K562 (cell line): ENCODE measurements at regions not wholly inside any gene's neighbourhood (a gene's known extent, or its start where the extent isn't known, plus 50 kb on each side); places are given as distances from the start of the nearest gene placed in this dataset.

Experiments
- ATAC-seq: fragments of 200-7000 bp; cut with Tn5 transposase; 3 replicates; pipeline ENCODE4 v1.9.1; 2020; ENCODE audit warnings: moderate library complexity
- BruUV-seq: library from RNA; stranded (reverse); fragments of 400-500 nt; replicated peaks from 2 replicates; lab custom pipeline; 2021; lab: Mats Ljungman, UMichigan
- CTCF ChIA-PET: fragments of 300-600 bp; formaldehyde crosslinking; extraction: SDS; loops from one replicate; lab custom pipeline; 2021; ENCODE audit warnings: low intra/inter-chr PET ratio; lab: Yijun Ruan, JAX
- POLR2A ChIA-PET: fragments of 300-600, 350-650 bp; sonication (Branson Sonifier 250); formaldehyde crosslinking; extraction: SDS; loops from one replicate; lab custom pipeline; 2021; ENCODE audit warnings: antibody characterized with exemption, inconsistent platforms; lab: Yijun Ruan, JAX
- DNase-seq, 4 experiments: peaks; one replicate each; pipeline versions ENCODE4 v3.0.0 to v3.0.0-alpha.2; 2011 to 2018; ENCODE audit warnings: low spot score in 3 of 4, mixed read lengths in 3 of 4; ENCODE audit errors: extremely low read depth in 1 of 4
- FAIRE-seq: peaks from 2 replicates; lab custom pipeline; 2011; peaks lifted over from hg19 to GRCh38; lab: Jason Lieb, UNC
- H2AFZ ChIP-seq: 2 replicates; pipeline ENCODE4 v1.6.0; 2011; ENCODE audit warnings: low read depth, low read length, control low read depth, inconsistent platforms
- H3K27ac ChIP-seq: fragments of 200-600 bp; 3 replicates; pipeline ENCODE4 v1.8.0; 2011; ENCODE audit warnings: low read depth, mild to moderate bottlenecking, control low read depth, inconsistent platforms, low read length, moderate library complexity, mixed read lengths; ENCODE audit errors: extremely low read depth
- H3K27me3 ChIP-seq, 2 experiments: fragments of 300-600 bp in 1 of 2; 2 replicates in 1 of 2; 3 replicates in 1 of 2; pipeline versions ENCODE4 v1.6.0 to v1.8.0; 2011; ENCODE audit warnings: inconsistent platforms in 2 of 2, low read length in 2 of 2, mild to moderate bottlenecking in 1 of 2, mixed read lengths in 1 of 2, moderate library complexity in 1 of 2; ENCODE audit not compliant: control insufficient read depth in 2 of 2, insufficient read depth in 2 of 2
- H3K36me3 ChIP-seq: fragments of 300-600 bp; 3 replicates; pipeline ENCODE4 v1.8.0; 2011; ENCODE audit warnings: mild to moderate bottlenecking, low read length, inconsistent platforms; ENCODE audit not compliant: control insufficient read depth, insufficient read depth
- H3K4me1 ChIP-seq, 2 experiments: fragments of 200-600 bp in 1 of 2; replicated peaks in 1 of 2; 2 replicates in 1 of 2; 3 replicates in 1 of 2; pipeline versions ENCODE4 v1.5.1 to v1.8.0; 2011; ENCODE audit warnings: inconsistent platforms in 2 of 2, low read length in 2 of 2, mild to moderate bottlenecking in 1 of 2, mixed read lengths in 1 of 2, moderate library complexity in 1 of 2; ENCODE audit not compliant: control insufficient read depth in 2 of 2, insufficient read depth in 2 of 2
- H3K4me2 ChIP-seq: 2 replicates; pipeline ENCODE4 v1.6.1; 2011; ENCODE audit warnings: low read length, control low read depth, inconsistent platforms, mixed read lengths; ENCODE audit not compliant: insufficient read depth
- H3K4me3 ChIP-seq: fragments of 200-600 bp; sonication (generic), shearing (Covaris generic); 2 replicates; pipeline ENCODE4 v1.5.1; 2016; ENCODE audit warnings: control low read depth, inconsistent platforms
- H3K79me2 ChIP-seq: fragments of 200-600 bp; 3 replicates; pipeline ENCODE4 v1.8.0; 2011; ENCODE audit warnings: low read length, inconsistent platforms; ENCODE audit not compliant: control insufficient read depth, insufficient read depth
- H3K9ac ChIP-seq, 2 experiments: 2 replicates each; pipeline versions ENCODE4 v1.6.0 to v1.6.1; 2011; ENCODE audit warnings: low read depth in 2 of 2, low read length in 2 of 2, control low read depth in 1 of 2, inconsistent platforms in 1 of 2, mild to moderate bottlenecking in 1 of 2, mixed read lengths in 1 of 2; ENCODE audit not compliant: insufficient read depth in 1 of 2
- H3K9me1 ChIP-seq: one replicate; pipeline ENCODE4 v1.6.0; 2011; ENCODE audit warnings: inconsistent platforms, mild to moderate bottlenecking, low read length, moderate library complexity; ENCODE audit not compliant: control insufficient read depth, insufficient read depth
- H3K9me3 ChIP-seq: replicated peaks from 2 replicates; pipeline ENCODE4 v1.5.1; 2011; ENCODE audit warnings: low read depth, low read length, inconsistent platforms; ENCODE audit not compliant: control insufficient read depth, insufficient read depth
- H4K20me1 ChIP-seq: replicated peaks from 2 replicates; pipeline ENCODE4 v1.6.1; 2011; ENCODE audit warnings: low read length, inconsistent platforms, mixed read lengths; ENCODE audit not compliant: control insufficient read depth, insufficient read depth
- AFF4 ChIP-seq: sonication (generic); formaldehyde crosslinking; IDR thresholded peaks from 2 replicates; pipeline ENCODE4 v1.8.0; 2023; ENCODE audit warnings: mild to moderate bottlenecking, missing genetic modification reagents
- KDM5B ChIP-seq: fragments of 200-600 bp; sonication (generic); IDR thresholded peaks from 2 replicates; pipeline ENCODE4 v1.6.1; 2012; ENCODE audit warnings: low read depth, mild to moderate bottlenecking, moderate library complexity, low read length, control low read depth, inconsistent platforms; ENCODE audit not compliant: insufficient replicate concordance
- NR4A1 ChIP-seq, 2 experiments: fragments of 250-450 bp in 1 of 2; fragments of 450-650 bp in 1 of 2; sonication (Bioruptor Pico) in 1 of 2; IDR thresholded peaks; 2 replicates each; pipeline versions ENCODE4 v1.4.0 to v1.6.1; 2016 to 2020; ENCODE audit warnings: mild to moderate bottlenecking in 2 of 2, missing compliant biosample characterization in 1 of 2, missing genetic modification characterization in 1 of 2, moderate library complexity in 1 of 2
- PTRF ChIP-seq: fragments of 450-650 bp; IDR thresholded peaks from 2 replicates; pipeline ENCODE4 v1.6.1; 2016; ENCODE audit warnings: mild to moderate bottlenecking, missing genetic modification characterization, missing compliant biosample characterization
- TAF1 ChIP-seq: IDR thresholded peaks from 2 replicates; pipeline ENCODE4 v1.6.1; 2011; ENCODE audit warnings: mild to moderate bottlenecking, low read length, moderate library complexity; ENCODE audit not compliant: insufficient read depth, control insufficient read depth, severe bottlenecking; ENCODE audit errors: extremely low read depth
- TAF9B ChIP-seq: fragments of 450-650 bp; IDR thresholded peaks from 2 replicates; pipeline ENCODE4 v1.6.1; 2018; ENCODE audit warnings: mild to moderate bottlenecking; ENCODE audit not compliant: partially characterized antibody
- TCF7 ChIP-seq: sonication (generic); IDR thresholded peaks from 2 replicates; pipeline ENCODE4 v1.6.1; 2016; ENCODE audit warnings: antibody characterized with exemption, borderline replicate concordance
- ZBED1 ChIP-seq: IDR thresholded peaks from 2 replicates; pipeline ENCODE4 v1.6.1; 2014
- ZNF197 ChIP-seq: fragments of 200-800 bp; sonication (Bioruptor generic); IDR thresholded peaks from 2 replicates; pipeline ENCODE4 v1.6.1; 2016; ENCODE audit warnings: low read depth, missing genetic modification characterization, missing compliant biosample characterization
- WGBS: fragments of 100-300 bp; shearing (Covaris generic); methylation state at CpG from one replicate; pipeline ENCODE4 v1.1.6; 2016; ENCODE audit warnings: low coverage, mixed read lengths; ENCODE audit not compliant: insufficient coverage; ENCODE audit errors: missing lambda C conversion rate; 5-methylcytosine and 5-hydroxymethylcytosine counted together
- in situ Hi-C: fragments of 300-500 bp; cut with MboI; formaldehyde crosslinking; loops from 4 replicates; pipeline ENCODE4 v1.15.0; 2018; ENCODE audit warnings: inconsistent platforms, mixed read lengths
- intact Hi-C: fragments of 100-400 bp; cut with micrococcal nuclease; formaldehyde crosslinking; loops from 2 replicates; pipeline ENCODE4 v1.14.2; 2022
- TF ChIP-seq, protein P1 (sequence below): IDR thresholded peaks from 2 replicates; pipeline ENCODE4 v1.6.1; 2011; ENCODE audit not compliant: insufficient read length; ENCODE audit errors: extremely low read depth
- TF ChIP-seq, protein P2 (sequence below): sonication (generic); formaldehyde crosslinking; IDR thresholded peaks from 2 replicates; pipeline ENCODE4 v1.8.0; 2022; ENCODE audit warnings: missing genetic modification reagents, mild to moderate bottlenecking, borderline replicate concordance

DNA sequence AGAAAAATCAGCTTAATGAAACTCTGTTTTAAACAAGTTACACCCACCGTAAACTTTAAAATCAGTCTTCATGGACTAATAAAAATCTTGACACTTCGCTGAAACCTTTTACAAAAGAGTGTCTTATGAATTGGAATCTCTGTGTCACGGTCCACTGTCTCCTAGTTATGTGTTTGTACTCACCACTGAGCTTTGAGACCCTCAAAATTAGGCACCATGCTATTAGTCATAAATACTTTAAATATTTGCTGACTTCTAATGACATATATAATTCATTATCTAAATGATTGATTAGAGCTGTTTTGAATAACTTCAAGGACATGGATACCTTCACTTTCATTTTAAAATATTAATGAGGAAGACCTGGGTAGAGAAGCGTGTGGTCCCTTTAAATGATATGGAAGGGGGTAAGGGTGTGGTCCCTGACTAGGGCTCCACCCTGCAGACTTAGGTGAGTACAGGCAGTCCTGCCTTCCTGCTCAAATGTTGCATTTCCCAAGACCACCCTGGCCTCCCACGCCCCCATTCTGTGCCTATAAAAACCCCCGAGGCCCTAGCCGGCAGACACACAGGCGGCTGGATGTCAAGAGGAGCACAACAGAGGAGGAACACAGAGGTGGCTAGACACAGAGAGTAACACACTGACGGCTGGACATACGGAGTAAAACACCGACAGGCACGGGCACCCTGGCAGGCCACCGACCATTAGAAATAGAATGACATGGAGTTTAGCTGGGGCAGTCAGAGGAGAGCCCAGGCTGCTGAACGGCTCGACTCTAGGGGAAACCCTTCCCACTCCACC, 179.0 kb upstream of the CDH9 start:
- Histone ChIP-seq H3K4me3 (peak overlapping the region; percentile 43), H2AFZ (peak overlapping the region; percentile 81), H3K36me3 (no peaks in the 10 kb centered on the region), H3K9ac (peak overlapping the region; percentile 52 to 87), H3K9me1 (no peaks in the 10 kb centered on the region), H4K20me1 (no peaks in the 10 kb centered on the region), H3K79me2 (peaks cover 38% of the 10 kb centered on the region), H3K27ac (peak overlapping the region; percentile 17; the same call in 2 of the 3 replicates), H3K4me2 (peak overlapping the region; percentile 78), H3K9me3 (no peaks in the 10 kb centered on the region), H3K27me3 (no peaks in the 10 kb centered on the region), H3K4me1 (no peaks in the 10 kb centered on the region)
- DNase-seq (peak; percentile 33 to 85 (median 54)), ATAC-seq (peak; percentile 83), FAIRE-seq (peak; percentile 70)
- intact Hi-C loops = loop anchor here (2.0 kb wide), 1 partner anchor 255 kb away; no protein-coding TSS in a partner anchor
- BruUV-seq = no TSS peak
- in situ Hi-C loops = no loop called here
- ChIA-PET POLR2A (interaction anchor here (0.9 to 1.1 kb wide), 3 partner anchors 9 to 45 kb away, joined by 3 to 5 read pairs (median 3); no protein-coding TSS in a partner anchor), CTCF (no interaction called here)
- 2% methylated on average over 15 of the region's 15 CpGs for WGBS
- no peak for TF ChIP-seq NR4A1 (CRISPR knock-in tag; IDR thresholded peaks at IDR 0.05)
- no peak for TF ChIP-seq NR4A1 (tag; IDR thresholded peaks at IDR 0.05)
- peak; percentile 97 for TF ChIP-seq TAF1
- no peak for TF ChIP-seq ZBED1
- no peak for TF ChIP-seq PTRF (tag)
- TF ChIP-seq AFF4 (CRISPR knock-in tag) = peak; percentile 86
- TF ChIP-seq, protein P1, sequence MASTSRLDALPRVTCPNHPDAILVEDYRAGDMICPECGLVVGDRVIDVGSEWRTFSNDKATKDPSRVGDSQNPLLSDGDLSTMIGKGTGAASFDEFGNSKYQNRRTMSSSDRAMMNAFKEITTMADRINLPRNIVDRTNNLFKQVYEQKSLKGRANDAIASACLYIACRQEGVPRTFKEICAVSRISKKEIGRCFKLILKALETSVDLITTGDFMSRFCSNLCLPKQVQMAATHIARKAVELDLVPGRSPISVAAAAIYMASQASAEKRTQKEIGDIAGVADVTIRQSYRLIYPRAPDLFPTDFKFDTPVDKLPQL = peak; percentile 75
- peak; percentile 81 for TF ChIP-seq TAF9B
- TF ChIP-seq, protein P2, sequence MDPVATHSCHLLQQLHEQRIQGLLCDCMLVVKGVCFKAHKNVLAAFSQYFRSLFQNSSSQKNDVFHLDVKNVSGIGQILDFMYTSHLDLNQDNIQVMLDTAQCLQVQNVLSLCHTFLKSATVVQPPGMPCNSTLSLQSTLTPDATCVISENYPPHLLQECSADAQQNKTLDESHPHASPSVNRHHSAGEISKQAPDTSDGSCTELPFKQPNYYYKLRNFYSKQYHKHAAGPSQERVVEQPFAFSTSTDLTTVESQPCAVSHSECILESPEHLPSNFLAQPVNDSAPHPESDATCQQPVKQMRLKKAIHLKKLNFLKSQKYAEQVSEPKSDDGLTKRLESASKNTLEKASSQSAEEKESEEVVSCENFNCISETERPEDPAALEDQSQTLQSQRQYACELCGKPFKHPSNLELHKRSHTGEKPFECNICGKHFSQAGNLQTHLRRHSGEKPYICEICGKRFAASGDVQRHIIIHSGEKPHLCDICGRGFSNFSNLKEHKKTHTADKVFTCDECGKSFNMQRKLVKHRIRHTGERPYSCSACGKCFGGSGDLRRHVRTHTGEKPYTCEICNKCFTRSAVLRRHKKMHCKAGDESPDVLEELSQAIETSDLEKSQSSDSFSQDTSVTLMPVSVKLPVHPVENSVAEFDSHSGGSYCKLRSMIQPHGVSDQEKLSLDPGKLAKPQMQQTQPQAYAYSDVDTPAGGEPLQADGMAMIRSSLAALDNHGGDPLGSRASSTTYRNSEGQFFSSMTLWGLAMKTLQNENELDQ (CRISPR knock-in tag) = no peak
- no peak for TF ChIP-seq TCF7
- TF ChIP-seq KDM5B = peak; percentile 88
- no peak for TF ChIP-seq ZNF197 (CRISPR knock-in tag)
